ENCODE measurements at regions not wholly inside any gene's neighbourhood (a gene's known extent, or its start where the extent isn't known, plus 50 kb on each side); places are given as distances from the start of the nearest gene placed in this dataset.
A peak's percentile ranks its signal among the peaks of the same experiment; 100 is the strongest.

- Mint-ChIP-seq H3K36me3 (ENCODE audit: low read depth) (no peaks in the 10 kb centered on the region), H3K9me3 (no peaks in the 10 kb centered on the region), H3K27ac (peak overlapping the region; percentile 76 to 90 (median 85)), H3K4me3 (peak overlapping the region; percentile 22 to 34 (median 31)), H3K27me3 (ENCODE audit: low read depth) (peaks cover 7% of the 10 kb centered on the region), H3K4me1 (peaks cover 81% of the 10 kb centered on the region)
- no peak for TF ChIP-seq CTCF (IDR thresholded peaks at IDR 0.05; ENCODE audit: unreplicated experiment in 3 of 3)
Measured at GRCh38 chr2:20543469-20544152, 96.7 kb downstream of the RHOB start.

- Mint-ChIP-seq H3K9me3 (no peaks in the 10 kb centered on the region), H3K4me1 (peaks cover 81% of the 10 kb centered on the region), H3K27me3 (ENCODE audit: low read depth) (peaks cover 7% of the 10 kb centered on the region), H3K4me3 (peak overlapping the region in 1 of 3 experiments; percentile 34), H3K27ac (peak overlapping the region; percentile 76 to 90 (median 85)), H3K36me3 (ENCODE audit: low read depth) (no peaks in the 10 kb centered on the region)
- TF ChIP-seq CTCF (IDR thresholded peaks at IDR 0.05; ENCODE audit: unreplicated experiment in 3 of 3) = no peak
Measured at GRCh38 chr2:20544153-20544747, 97.4 kb downstream of the RHOB start.

- peaks cover 76% of the 10 kb centered on the region for H3K4me1 Mint-ChIP-seq
- H3K4me3 Mint-ChIP-seq = no peak overlapping the region
- peaks cover 7% of the 10 kb centered on the region for H3K27me3 Mint-ChIP-seq (ENCODE audit: low read depth)
- no peaks in the 10 kb centered on the region for H3K9me3 Mint-ChIP-seq
- H3K36me3 Mint-ChIP-seq (ENCODE audit: low read depth) = no peaks in the 10 kb centered on the region
- no peak for TF ChIP-seq CTCF (IDR thresholded peaks at IDR 0.05; ENCODE audit: unreplicated experiment in 3 of 3)
- H3K27ac Mint-ChIP-seq = peak overlapping the region in 2 of 3 experiments; percentile 3 to 39
Measured at GRCh38 chr2:20549144-20549543, 101.8 kb downstream of the HS1BP3 start.

- no peaks in the 10 kb centered on the region for H3K36me3 Mint-ChIP-seq (ENCODE audit: low read depth)
- H3K4me3 Mint-ChIP-seq = no peak overlapping the region
- peaks cover 9% of the 10 kb centered on the region for H3K27me3 Mint-ChIP-seq (ENCODE audit: low read depth)
- H3K4me1 Mint-ChIP-seq = peaks cover 69% of the 10 kb centered on the region
- H3K27ac Mint-ChIP-seq = peak overlapping the region in 1 of 3 experiments; percentile 39
- no peak for TF ChIP-seq CTCF (IDR thresholded peaks at IDR 0.05; ENCODE audit: unreplicated experiment in 3 of 3)
- no peaks in the 10 kb centered on the region for H3K9me3 Mint-ChIP-seq
Measured at GRCh38 chr2:20549691-20550348, 101.1 kb downstream of the HS1BP3 start.

- Mint-ChIP-seq H3K27ac (peak overlapping the region; percentile 69 to 95 (median 76)), H3K4me3 (peak overlapping the region in 2 of 3 experiments; percentile 26 to 58)
- TF ChIP-seq CTCF (IDR thresholded peaks at IDR 0.05; ENCODE audit: unreplicated experiment in 3 of 3) = no peak
Measured at GRCh38 chr2:20551260-20551944, 99.5 kb downstream of the HS1BP3 start.

More at GRCh38 chr2:20551260-20551944, 99.5 kb downstream of the HS1BP3 start:
- Mint-ChIP-seq H3K36me3 (ENCODE audit: low read depth) (no peaks in the 10 kb centered on the region), H3K4me1 (peaks cover 66% of the 10 kb centered on the region), H3K27me3 (ENCODE audit: low read depth) (peaks cover 10% of the 10 kb centered on the region), H3K9me3 (no peaks in the 10 kb centered on the region)

Data from nephron (organoid).